ENCODE measurements at regions not wholly inside any gene's neighbourhood (a gene's known extent, or its start where the extent isn't known, plus 50 kb on each side); places are given as distances from the start of the nearest gene placed in this dataset.
"Not testable (repeated sequence)": the region's sequence is repeated elsewhere in the genome, so short reads cannot be mapped to it uniquely, and the experiment has no call there.

DNA sequence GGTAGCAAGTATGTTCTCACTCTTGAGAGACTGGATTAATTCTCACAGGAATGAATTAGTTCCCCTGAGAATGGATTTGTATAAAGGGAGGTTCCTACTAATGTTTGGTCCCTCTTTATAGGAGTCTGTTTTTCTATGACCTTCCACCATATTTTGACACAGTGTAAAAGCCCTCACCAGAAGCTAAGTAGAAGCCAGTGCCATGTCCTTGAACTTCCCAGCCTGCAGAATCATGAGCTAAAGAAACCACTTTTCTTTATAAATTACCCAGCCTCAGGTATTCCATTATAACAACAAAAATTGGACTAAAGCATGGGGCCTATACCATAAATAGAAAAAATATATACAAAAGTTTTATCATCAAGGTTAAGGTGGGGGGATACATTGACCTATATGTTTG is 227.9 kb upstream of the DTNA start:
- no peak for DNase-seq

DNA sequence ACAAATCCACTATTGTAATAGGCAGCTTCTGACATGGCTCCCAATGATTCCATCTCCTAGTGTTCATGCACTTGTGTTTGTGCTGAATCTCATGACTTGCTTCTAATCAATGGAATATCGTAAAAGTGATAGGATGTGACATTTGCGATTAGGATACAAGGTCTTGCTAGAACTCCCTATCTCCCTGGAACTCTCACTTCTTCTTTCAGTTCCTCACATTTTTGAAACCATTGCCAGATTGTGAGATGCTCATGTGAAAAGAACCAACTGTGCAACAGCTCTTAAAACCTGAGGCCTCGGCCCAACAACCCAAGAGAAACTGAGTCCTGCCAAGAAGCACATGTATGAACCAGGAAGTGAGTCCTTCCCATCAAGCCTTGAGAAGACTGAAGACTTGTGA is 226.9 kb upstream of the DTNA start:
- DNase-seq: no peak

DNA sequence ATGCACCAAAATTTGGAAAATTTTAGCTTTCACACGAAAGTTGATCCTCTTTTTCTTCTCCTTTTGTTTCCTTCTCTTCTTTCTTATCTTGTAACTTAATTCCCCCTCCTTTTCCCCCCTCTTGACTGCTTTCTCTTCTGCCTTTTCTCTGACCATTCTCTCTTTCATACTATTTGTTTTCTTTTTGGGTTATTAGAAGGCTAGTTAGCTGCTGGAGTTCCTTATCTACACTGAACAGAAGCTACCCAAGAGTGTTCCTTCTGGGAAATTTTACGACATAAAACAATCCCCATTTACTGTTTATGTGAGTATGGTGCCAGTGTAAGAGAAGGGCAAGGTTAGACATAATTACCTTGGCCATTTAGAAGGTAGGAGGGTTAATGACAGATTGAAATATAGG is 218.4 kb upstream of the DTNA start:
- DNase-seq: no peak

DNA sequence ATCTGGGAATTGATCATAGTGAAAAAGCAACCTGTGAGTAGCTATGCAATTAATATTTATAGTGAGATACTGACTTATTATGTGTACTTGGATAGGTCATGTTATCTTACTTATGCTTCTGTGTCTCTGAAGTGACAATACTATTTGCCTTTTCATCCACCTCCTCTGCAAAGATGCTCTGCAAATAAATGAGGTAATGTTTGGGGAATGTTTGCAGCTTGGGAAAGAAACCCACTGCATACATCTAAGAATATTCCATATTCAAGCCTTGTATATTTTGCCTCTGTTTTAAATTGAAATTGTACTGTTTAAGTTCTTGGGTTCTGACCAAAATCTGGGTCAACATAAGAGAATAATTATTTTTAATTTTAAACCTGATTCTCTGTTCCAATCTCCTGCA is 217.4 kb upstream of the DTNA start:
- DNase-seq: no peak

DNA sequence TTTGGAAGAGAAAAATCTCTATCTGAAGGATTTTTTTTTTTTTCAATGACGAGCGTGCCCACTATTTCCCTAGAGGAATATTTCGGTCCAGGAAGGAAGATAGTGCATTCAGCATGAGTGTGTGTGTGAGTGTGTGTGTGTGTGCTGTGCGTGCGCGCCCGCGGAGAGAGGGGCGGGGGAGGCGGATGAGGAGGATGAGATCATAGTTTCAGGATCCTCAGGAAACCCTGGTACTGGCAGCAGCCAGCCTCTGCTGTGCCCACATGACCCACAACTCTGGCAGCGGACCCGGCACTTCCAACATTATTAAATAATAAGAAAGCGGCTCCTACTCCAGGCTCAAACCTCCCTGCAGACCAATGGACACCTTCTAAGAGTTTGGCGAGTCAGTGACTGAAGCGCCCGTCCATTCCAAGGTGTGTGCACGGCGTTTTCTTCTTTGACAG is 217.0 kb upstream of the DTNA start:
- peak; percentile 77 for DNase-seq

DNA sequence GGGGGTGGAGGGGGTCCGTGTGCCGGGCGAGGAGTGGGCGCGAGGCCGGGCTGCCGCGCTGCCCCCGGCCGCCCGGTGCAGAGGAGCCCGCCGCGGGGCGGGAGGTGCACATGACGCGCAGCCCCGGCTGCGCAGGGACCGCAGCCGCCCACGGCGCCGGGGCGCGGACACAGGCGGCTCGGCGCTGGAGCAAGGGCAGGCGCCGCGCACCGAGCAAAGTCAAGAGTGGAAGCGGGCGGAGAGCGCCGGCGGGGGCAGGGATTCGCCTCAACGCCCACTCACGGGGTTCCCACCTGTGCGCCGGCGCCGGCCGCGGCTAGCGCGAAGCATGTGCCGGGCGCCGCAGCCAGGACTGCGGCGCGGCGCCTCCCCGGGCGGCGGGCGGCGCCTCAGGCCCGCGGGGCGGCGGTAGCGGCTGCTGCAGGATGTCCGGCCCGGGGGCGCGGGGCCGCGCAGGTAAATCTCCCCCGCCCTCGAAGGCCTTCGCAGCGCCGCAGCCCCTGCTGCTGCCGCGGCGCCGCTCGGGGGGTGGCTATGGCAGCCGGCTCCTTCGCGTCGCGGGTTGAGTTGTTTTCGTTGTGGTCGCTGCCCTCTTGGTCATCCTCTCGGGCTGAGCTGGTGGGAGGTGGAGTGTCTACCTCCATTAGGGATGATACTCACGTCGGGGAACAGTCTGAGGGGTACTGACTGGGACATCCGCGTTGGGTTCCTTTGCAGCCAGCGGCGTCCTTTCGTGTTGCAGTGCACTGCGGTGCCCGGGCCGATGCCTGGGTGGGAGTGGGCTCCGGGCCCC is 216.3 kb upstream of the DTNA start:
- peak; percentile 24 for DNase-seq

DNA sequence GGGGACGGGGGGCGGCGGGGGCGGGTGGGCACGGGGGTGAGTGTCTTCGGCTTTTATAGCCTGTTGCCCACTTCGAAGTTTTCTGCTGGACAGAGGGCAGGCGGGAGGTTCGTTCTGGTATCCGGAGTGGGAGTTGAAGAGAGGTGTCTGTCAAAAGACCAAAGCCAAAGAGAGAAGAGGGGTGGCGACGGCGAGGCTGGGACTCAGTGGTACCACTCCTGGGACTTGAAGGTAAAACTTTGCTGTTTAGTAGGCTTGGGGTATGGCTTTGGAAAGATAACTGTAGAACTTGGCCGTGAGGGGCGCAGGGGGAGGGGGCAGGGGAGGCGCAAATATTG is 215.8 kb upstream of the DTNA start:
- no peak for DNase-seq

DNA sequence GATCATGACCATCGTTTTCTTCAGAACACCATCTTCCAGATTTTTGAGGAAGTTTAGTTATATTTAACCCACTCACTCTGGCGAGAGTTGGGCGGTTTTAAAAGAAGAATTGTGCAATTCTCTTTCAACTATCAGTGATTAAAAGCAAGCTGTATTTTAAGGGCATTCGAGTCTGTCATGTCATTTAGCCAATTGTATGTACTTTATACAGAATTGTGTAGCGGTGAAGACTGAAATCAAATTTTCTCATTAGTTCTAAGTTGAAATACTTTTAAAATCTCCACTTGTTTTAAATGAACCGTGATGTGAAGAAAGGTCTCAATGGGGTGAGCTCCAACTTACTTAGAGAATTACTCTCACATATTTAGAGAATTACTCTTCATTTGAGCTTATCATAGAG is 214.6 kb upstream of the DTNA start:
- no peak for DNase-seq

DNA sequence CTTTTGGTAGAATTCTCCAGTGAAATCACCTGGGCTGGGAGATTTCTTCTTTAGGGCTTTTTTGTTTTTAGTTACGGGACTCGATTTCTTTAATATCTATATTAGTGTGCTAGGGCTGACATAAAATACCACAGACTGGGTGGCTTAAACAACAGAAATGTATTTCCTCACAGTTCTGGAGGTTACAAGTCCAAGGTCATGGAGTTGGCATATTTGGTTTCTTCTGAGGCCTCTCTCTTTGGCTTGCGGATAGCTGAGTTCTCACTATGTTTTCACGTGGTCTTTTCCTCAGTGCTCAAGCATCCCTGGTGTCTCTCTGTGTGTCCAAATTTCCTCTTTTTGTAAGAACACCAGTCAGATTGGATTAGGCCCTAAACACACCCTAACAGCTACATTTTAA is 208.5 kb upstream of the DTNA start:
- no peak for DNase-seq

DNA sequence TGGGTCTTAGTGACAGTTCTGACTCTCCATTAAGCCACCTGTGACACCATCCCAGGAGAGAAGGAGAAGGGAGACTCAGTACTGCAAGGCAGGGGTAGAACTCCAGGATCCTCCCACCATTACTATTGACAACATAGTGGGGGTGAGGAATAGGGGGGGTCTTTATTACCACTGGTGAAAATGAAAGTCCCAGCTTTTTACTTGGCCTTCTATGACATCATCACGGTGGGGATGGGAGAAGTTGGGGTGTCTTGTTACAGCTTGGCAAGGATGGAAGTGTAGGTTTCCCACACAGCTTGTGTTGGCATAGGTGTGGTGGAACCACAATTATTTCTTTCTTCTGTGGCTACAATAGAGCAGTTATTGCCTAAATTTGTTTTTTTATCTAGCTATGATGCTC is 203.9 kb upstream of the DTNA start:
- no peak for DNase-seq

DNA sequence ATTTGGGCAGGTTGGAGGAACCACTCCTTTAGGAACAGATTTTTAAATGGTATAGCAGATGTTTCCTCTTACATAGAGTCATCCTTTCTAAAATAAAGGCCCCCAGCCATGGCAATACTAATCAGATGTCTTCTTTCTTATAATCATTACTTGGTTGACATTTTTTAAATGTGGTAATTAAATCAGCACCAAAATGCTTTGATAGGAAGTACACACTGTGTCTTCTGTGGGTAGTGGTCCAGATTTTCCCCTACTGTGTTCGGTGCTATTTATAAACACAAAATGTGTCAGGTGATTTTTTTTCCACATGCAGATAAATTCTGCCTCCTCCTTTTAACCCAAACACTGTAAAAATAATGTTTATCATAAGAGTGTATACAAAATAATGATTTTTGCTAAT is 200.9 kb upstream of the DTNA start:
- no peak for DNase-seq

DNA sequence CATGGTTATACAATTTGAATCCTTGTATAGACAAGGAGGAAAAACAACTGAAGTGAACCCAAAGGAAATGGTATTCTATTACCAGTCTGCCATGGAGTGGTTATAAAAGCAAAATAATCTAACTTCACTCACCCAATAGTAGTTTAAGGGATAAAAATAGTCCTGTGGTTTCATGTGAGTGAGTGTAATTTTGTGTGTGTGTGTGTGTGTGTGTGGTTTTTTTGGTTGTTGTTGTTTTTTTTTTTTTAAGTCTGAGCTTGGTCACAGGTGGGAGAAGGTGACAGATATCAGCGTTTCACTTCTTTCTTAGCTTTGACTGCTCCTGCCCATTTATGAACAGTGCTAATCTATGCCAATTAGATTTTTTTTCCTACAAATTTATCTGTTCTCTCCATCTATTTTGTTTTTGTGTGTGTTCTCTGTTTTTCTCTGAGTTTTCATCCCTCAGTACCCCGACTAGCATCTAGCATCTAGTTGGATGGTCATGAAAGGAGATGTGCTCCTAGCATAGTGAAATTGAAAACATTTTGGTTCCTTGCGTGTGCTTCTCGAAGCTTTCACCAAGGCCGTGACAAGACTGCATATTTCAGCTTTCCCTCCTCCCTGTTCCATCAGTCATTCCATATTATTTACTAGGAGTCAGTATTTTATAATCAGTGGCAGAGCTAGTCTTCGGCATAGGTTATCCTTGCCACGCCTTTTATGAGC is 200.1 kb upstream of the DTNA start:
- DNase-seq: no peak

DNA sequence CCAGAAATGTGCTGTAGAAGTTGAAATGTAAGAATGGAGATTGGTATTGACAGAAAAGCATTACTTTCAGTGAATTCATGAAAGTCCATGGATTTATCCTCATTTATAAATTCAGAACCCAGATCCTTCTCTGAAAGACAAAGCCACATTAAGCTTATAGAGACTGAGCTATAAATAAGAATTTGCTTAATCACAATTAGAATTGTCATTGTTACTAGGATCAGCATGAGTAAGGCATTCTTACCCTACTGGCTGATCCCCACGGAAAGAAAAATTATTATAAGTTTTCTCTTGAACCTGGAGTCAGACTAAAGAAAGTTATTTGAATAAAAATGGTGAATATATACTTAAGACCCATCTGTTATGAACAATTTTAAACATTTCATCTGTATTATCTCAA is 199.2 kb upstream of the DTNA start:
- no peak for DNase-seq

DNA sequence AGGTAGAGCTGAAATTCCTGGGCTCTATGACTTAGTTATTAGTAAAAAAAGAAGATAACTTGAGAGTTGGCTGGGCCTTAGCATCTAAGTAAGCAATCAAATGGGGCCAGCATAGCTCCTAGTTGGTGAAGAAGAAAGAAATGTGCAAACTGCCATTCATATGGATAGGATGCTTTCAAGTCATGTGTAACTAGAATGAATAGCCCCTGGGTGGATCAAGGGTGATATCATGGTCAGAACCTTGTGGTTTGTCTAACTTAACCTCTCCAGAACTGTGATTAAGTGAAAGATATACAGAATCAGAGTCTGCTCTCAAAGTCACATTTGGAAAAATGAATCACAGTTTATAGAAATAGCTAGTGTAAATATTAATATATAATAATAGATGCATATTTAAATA is 198.7 kb upstream of the DTNA start:
- DNase-seq: no peak

DNA sequence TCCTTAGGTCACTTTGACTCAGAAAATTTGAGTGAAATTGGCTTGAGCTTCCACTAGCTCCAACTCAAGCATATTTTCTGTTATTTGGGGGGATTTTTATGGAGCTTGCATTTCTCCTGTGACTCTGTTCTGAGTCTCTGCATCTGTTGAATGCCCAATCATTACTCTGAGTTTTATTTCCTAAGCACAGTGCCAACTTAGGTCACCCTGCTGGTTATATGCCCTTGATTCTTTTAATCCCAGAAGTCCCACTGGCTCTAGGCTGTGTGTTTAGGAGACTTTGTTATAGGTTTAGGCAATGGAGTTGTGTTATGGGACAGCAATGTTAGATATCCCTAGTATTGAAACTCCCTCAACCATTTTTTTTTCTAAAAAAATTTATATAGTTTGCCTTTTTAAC is 198.2 kb upstream of the DTNA start:
- no peak for DNase-seq

DNA sequence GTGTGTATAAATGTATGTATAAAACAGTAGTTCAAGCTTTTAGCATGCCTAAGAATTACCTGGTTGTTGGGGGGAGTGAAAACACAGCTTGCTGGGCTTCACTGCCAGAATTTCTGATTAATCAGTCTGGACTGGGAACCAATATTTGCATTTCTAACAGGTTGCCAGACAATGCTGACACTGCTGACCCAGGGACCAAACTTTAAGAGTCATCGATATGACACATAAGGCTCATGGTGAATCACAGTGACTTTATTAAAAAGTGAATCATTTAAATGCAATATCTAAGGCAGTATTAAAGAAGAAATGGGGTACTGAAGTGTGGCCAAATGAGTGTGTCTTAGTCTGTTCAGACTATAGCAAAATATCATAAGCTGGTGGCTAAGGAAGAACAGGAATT is 195.9 kb upstream of the DTNA start:
- DNase-seq: no peak

DNA sequence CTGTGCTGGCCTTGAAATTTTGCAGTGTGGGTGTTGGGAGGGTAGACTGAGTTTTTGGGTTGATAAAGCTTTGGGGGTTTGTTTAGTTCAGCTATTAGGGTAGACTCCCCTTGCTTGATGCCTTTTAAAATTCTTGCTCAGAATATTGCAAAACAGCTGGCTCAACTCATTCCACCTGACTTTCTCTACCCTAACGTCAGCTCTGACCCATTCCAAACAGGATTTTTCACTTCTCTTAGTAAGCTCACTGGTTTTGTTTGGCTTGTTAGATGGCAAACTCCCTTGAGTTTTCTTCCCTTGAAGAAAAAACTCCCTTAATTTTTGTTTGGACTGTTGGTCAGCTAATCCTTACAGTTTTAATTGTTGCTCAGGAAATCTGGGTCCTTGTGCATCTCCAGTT is 195.1 kb upstream of the DTNA start:
- no peak for DNase-seq

DNA sequence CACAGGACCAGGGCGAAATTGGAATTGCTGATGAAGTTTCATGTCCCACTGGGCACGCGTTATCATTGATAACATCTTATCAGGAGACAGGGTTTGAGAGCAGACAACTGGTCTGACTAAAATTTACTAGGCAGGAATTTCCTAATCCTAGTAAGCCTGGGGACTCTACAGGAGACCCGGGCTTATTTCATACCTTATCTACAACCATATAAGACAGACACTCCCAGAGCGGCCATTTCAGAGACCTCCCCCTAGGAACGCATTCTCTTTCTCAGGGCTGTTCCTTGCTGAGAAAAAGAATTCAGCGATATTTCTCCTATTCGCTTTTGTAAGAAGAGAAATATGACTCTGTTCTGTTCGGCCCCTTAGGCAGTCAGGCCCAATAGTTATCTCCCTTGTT is 193.7 kb upstream of the DTNA start:
- DNase-seq: not testable (repeated sequence)

DNA sequence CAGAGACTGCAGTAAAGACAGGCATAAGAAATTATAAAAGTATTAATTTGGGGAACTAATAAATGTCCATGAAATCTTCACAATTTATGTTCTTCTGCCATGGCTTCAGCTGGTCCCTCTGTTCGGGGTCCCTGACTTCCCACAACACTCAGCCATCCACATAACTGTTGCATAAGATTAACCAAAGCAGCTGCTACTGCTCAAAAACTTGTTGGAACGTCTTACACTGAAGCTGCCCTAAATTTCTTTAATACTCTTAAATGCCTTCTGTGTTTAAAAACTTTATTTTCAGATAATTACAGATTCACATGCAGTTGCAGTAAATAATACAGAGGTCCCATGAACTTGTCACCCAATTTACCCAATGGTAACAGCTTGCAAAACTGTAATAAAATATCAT is 193.1 kb upstream of the DTNA start:
- DNase-seq: not testable (repeated sequence)

DNA sequence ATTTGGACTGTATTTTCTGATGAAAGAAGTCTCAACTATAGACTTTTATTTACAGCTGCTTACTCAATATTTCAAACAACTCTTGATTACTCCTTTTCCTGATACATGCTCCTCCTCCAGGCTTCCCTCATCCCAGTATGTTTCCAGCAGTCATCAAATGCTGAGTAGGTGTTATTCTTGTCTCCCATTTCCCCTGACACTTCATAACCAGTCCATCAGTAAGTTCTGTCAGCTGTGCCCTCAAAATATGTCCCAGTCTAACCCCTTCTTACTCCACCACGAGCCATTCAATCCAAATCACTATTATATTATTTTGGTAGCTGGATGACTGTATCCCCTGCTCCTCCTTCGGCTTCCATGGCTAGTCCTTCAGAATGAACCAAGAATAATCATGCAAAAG is 189.1 kb upstream of the DTNA start:
- DNase-seq: no peak

DNA sequence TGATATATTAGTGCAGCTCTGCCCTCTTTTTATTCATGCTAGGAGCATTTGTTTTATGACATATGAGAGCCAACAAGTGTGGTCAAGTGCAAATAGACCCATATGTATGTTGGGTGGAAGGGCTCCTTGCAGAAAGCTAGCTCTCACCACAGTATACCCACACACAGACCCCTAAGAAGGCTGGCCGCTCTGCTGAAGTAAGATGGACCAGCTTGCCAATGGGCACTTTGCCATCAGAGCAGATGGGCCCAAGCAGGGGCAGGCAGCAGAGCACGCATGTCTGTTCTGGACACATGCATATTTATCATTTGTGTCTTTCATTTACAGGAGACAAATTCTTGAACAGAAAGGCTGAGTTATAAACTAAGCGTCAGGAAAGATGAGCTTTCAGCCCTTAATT is 187.5 kb upstream of the DTNA start:
- peak; percentile 35 for DNase-seq

DNA sequence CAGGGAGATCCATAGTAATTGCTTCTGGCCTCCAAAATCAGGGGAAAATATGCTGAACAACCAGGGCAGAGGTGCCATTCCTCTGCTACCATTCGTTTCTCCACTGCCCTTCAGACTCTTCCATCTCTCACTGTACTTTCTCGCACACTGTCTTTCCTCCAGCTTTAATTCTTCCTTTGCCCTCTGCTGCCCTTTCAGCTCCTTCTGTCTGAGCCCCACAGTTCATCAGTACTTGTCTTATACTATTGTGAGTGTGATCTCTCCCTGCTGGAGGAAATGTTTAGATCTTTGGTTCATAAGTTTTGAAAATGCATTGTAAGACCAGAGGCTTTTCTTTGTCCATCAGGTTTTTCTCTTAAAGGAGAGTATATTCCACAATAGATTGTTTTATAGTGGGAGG is 184.9 kb upstream of the DTNA start:
- DNase-seq: no peak

DNA sequence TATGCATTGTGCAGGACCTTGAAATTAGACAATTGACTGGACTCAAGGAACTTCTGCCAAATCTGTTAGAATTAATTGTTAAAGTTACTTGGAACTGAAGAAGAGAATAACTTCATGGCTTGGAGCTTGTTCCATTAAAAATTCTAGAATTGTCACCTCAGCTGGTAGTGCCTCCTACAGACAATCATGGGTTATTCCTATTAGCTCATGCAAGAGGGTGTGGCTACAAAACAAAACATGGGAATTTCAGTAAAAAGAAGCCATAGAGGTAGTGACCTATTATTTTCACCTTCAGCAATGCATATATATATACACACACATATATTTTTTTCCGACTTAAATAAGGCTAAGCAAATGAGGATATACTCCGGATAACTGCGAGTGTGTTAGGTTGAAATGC is 181.9 kb upstream of the DTNA start:
- no peak for DNase-seq

DNA sequence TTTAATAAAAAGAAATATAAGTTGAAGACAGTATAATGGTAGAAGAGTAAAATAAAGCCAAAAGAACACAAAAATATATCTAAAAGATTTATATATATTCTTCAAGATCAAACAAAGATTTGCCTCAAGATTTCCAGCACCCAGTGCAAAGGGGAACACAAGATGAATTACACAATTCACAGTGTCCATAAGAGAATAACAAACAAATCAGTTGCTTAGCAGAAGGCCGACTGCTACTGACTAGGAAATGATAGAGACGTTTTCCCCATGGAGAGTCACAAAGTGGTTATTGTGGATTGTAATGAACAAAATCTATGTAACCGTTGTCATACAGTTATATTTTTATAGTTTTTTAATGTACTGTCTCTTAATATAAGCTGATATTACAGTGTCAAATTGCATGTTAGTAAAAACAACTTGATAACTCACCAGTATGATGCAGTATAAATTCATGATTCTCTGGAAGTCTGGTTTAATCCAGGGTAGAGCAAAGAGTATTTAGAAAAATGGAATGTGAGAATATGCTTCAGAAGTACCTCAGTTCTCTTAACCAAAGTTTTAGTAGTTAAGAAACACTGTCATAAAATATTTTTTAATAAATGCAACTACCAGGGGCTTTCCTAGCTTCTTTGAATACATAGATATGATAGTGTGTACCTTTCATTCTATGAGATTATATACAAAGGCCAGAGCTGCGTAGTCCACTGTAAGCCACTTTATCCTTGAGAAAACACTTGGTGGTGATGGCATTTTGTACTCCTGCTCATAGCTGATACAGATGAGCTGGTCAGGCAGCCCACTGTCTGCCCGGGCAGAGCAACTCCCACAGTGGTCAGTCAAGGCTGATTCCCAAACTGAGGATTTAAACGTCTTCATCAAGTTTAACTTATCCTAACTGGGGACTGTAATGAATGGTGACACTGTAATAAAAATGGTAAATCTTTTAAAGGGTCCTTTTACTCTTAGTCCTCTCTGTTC is 180.5 kb upstream of the DTNA start:
- DNase-seq: no peak

Measured in femur (tissue), 1 donor.